ENCODE measurements at regions not wholly inside any gene's neighbourhood (a gene's known extent, or its start where the extent isn't known, plus 50 kb on each side); places are given as distances from the start of the nearest gene placed in this dataset.

DNA sequence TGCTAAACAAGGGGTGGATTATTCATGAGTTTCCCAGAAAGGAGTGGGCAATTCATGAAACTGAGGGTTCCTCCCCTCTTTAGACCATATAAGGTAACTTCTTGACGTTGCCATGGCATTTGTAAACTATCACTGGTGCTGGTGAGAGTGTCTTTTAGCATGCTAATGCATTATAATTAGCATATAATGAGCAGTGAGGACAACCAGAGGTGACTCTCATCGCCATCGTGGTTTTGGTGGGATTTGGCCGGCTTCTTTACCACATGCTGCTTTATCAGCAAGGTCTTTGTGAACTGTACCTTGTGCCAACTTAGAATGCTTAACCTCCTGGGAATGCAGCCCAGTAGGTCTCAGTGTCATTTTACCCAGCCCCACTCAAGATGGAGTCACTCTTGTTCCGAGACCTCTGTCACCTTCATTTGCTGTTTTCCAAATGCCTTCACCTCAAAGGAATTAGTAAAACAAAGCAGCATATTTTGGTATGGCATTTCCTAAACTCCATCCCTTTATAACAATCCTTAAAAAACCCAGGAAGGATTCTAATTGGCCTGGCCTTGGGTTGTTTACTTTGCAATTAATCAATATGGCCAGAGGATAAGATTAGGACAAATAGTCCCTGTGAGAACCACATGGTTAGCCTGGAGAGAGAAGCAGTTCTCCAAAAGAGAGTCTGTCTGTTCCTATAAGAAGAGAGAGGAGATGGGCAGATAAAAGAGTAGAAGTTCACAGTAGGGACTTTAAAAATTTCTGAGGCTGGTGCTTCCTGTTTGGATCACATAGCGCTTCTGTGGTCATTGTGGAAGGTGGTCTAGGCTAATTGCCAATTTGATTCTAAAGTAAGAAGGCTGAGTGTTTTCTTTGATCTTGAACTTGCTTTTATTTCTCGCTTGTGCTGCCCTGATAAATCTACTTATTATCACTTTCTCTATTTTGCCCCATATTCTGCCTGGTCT is 155.2 kb upstream of the EOMES start:
- BruUV-seq (replicated peaks): no TSS peak
- ChIA-PET POLR2A (no interaction called here), CTCF (ENCODE audit: low intra/inter-chr PET ratio, low total read pairs) (no interaction called here)
- no peak for FAIRE-seq
- intact Hi-C loops (cut with micrococcal nuclease; ENCODE audit: unreplicated experiment) (no loop called here), in situ Hi-C loops (cut with HindIII; ENCODE audit: extremely low pct_ligation_motif_present, low pct_unique_long_range_greater_than_20kb) (no loop called here)
- Histone ChIP-seq H3K79me2 (ENCODE audit: insufficient read depth, low read length) (no peaks in the 10 kb centered on the region), H3K27me3 (ENCODE audit: control insufficient read depth in 1 of 2, insufficient read depth in 2 of 2, low read length in 2 of 2) (no peaks in the 10 kb centered on the region), H3K36me3 (replicated peaks in 1 of 2; ENCODE audit: control insufficient read depth in 1 of 2, insufficient read depth in 2 of 2, low read length in 2 of 2) (no peaks in the 10 kb centered on the region), H3K4me1 (ENCODE audit: insufficient read depth, low read length) (no peaks in the 10 kb centered on the region), H3K4me2 (ENCODE audit: low read depth, low read length) (no peak overlapping the region), H4K20me1 (ENCODE audit: insufficient read depth, low read length) (no peaks in the 10 kb centered on the region), H3K4me3 (replicated peaks in 1 of 3; ENCODE audit: insufficient read depth in 1 of 3, low read depth in 2 of 3, low read length in 3 of 3) (no peak overlapping the region), H2AFZ (ENCODE audit: low read length) (no peak overlapping the region), H3K9ac (ENCODE audit: insufficient read depth, low read depth, low read length) (no peak overlapping the region), H3K27ac (ENCODE audit: extremely low read length, insufficient read depth, low read length) (no peak overlapping the region), H3K9me3 (ENCODE audit: low read length) (no peaks in the 10 kb centered on the region)
- DNase-seq (ENCODE audit: low spot score): no peak
- TF ChIP-seq ZNF160 (CRISPR knock-in tag; IDR thresholded peaks at IDR 0.05) (no peak), HOXA5 (CRISPR knock-in tag; IDR thresholded peaks at IDR 0.05) (no peak), ZBTB7A (CRISPR knock-in tag; IDR thresholded peaks at IDR 0.05) (no peak)
- TF ChIP-seq, protein P1, sequence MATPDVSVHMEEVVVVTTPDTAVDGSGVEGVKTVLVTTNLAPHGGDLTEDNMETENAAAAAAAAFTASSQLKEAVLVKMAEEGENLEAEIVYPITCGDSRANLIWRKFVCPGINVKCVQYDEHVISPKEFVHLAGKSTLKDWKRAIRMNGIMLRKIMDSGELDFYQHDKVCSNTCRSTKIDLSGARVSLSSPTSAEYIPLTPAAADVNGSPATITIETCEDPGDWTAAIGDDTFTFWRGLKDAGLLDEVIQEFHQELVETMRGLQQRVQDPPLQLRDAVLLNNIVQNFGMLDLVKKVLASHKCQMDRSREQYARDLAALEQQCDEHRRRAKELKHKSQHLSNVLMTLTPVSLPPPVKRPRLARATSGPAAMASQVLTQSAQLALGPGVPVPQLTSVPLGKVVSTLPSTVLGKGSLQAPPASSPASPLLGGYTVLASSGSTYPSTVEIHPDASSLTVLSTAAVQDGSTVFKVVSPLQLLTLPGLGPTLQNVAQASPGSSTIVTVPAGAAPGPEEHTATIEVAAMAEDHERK (CRISPR knock-in tag; IDR thresholded peaks at IDR 0.05; ENCODE audit: low read depth): no peak
- ATAC-seq: no peak
- 6% methylated on average over 6 of the region's 7 CpGs for WGBS (ENCODE audit: low lambda C conversion rate)

DNA sequence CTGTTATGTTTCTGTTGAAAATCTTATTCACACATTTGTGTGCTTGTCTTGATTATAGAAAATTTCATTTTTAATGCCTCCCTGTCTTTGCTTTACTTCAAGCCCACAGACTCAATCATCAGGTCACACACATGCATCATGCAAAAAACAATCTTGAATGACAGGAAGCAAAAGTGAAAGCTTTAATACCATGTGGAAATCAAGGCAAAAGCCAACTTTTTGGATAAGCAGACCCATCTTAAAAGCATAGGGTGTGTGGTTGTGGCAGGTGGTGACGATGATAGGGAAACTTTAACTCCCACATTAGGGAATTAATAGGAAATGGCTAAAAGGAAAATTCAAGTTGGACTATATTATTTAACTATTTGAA is 155.9 kb upstream of the EOMES start:
- in situ Hi-C loops (cut with HindIII; ENCODE audit: extremely low pct_ligation_motif_present, low pct_unique_long_range_greater_than_20kb): no loop called here
- no peak for TF ChIP-seq TARDBP (CRISPR knock-in tag; IDR thresholded peaks at IDR 0.05)
- TF ChIP-seq SPEN (CRISPR knock-in tag; IDR thresholded peaks at IDR 0.05; ENCODE audit: low read depth): no peak
- TF ChIP-seq ZNF615 (CRISPR knock-in tag; IDR thresholded peaks at IDR 0.05; ENCODE audit: borderline replicate concordance): no peak
- TF ChIP-seq ZFP62 (CRISPR knock-in tag; IDR thresholded peaks at IDR 0.05): no peak
- TF ChIP-seq ZFP41 (CRISPR knock-in tag; IDR thresholded peaks at IDR 0.05; ENCODE audit: borderline replicate concordance): no peak
- no peak for TF ChIP-seq ETV6 (CRISPR knock-in tag; conservative IDR thresholded peaks at IDR 0.05)
- TF ChIP-seq TP53 (CRISPR knock-in tag; conservative IDR thresholded peaks at IDR 0.05): no peak
- TF ChIP-seq, protein P2, sequence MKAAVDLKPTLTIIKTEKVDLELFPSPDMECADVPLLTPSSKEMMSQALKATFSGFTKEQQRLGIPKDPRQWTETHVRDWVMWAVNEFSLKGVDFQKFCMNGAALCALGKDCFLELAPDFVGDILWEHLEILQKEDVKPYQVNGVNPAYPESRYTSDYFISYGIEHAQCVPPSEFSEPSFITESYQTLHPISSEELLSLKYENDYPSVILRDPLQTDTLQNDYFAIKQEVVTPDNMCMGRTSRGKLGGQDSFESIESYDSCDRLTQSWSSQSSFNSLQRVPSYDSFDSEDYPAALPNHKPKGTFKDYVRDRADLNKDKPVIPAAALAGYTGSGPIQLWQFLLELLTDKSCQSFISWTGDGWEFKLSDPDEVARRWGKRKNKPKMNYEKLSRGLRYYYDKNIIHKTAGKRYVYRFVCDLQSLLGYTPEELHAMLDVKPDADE (CRISPR knock-in tag; IDR thresholded peaks at IDR 0.05): no peak
- TF ChIP-seq MAFK (conservative IDR thresholded peaks at IDR 0.05 in 1 of 2, IDR thresholded peaks at IDR 0.05 in 1 of 2; ENCODE audit: low read length in 2 of 2): no peak
- TF ChIP-seq, protein P3, sequence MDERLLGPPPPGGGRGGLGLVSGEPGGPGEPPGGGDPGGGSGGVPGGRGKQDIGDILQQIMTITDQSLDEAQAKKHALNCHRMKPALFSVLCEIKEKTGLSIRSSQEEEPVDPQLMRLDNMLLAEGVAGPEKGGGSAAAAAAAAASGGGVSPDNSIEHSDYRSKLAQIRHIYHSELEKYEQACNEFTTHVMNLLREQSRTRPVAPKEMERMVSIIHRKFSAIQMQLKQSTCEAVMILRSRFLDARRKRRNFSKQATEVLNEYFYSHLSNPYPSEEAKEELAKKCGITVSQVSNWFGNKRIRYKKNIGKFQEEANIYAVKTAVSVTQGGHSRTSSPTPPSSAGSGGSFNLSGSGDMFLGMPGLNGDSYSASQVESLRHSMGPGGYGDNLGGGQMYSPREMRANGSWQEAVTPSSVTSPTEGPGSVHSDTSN (CRISPR knock-in tag; IDR thresholded peaks at IDR 0.05): no peak

More for the DNA sequence above, 155.9 kb upstream of the EOMES start:
- CTCF ChIA-PET (ENCODE audit: low intra/inter-chr PET ratio, low total read pairs): no interaction called here
- FAIRE-seq: no peak
- intact Hi-C loops (cut with micrococcal nuclease; ENCODE audit: unreplicated experiment): no loop called here
- DNase-seq (ENCODE audit: low spot score): no peak
- H2AFZ ChIP-seq (ENCODE audit: low read length): no peak overlapping the region
- H3K9ac ChIP-seq (ENCODE audit: insufficient read depth, low read depth, low read length): no peak overlapping the region
- no peaks in the 10 kb centered on the region for H3K27me3 ChIP-seq (ENCODE audit: control insufficient read depth in 1 of 2, insufficient read depth in 2 of 2, low read length in 2 of 2)
- H3K27ac ChIP-seq (ENCODE audit: extremely low read length, insufficient read depth, low read length): no peak overlapping the region
- no peak overlapping the region for H3K4me3 ChIP-seq (replicated peaks in 1 of 3; ENCODE audit: insufficient read depth in 1 of 3, low read depth in 2 of 3, low read length in 3 of 3)
- POLR2A ChIA-PET: no interaction called here
- no peaks in the 10 kb centered on the region for H3K4me1 ChIP-seq (ENCODE audit: insufficient read depth, low read length)
- H3K4me2 ChIP-seq (ENCODE audit: low read depth, low read length): no peak overlapping the region
- WGBS (ENCODE audit: low lambda C conversion rate): 3% methylated on average over 1 of the region's 1 CpG
- no peaks in the 10 kb centered on the region for H3K36me3 ChIP-seq (replicated peaks in 1 of 2; ENCODE audit: control insufficient read depth in 1 of 2, insufficient read depth in 2 of 2, low read length in 2 of 2)
- no peak for ATAC-seq
- H4K20me1 ChIP-seq (ENCODE audit: insufficient read depth, low read length): no peaks in the 10 kb centered on the region
- H3K79me2 ChIP-seq (ENCODE audit: insufficient read depth, low read length): no peaks in the 10 kb centered on the region
- H3K9me3 ChIP-seq (ENCODE audit: low read length): no peaks in the 10 kb centered on the region
- BruUV-seq (replicated peaks): no TSS peak

All from HepG2 (cell line).